ENCODE measurements at regions not wholly inside any gene's neighbourhood (a gene's known extent, or its start where the extent isn't known, plus 50 kb on each side); places are given as distances from the start of the nearest gene placed in this dataset.

- ATAC-seq (ENCODE audit: insufficient read depth, low FRiP score) (no peak), DNase-seq (no peak)
- no peak overlapping the region for H3K4me3 ChIP-seq
- no peaks in the 10 kb centered on the region for H3K36me3 ChIP-seq (ENCODE audit: control insufficient read depth in 4 of 4, insufficient read depth in 4 of 4, low read length in 4 of 4)
- H3K9ac ChIP-seq (ENCODE audit: insufficient read depth in 1 of 2, low read length in 2 of 2) = no peak overlapping the region
- no peaks in the 10 kb centered on the region for H3K9me3 ChIP-seq (ENCODE audit: control insufficient read depth in 4 of 4, insufficient read depth in 3 of 4, low read length in 3 of 4)
- WGBS, 2 donors = 80 to 85% methylated on average over 9 of the region's 9 CpGs
- no peaks in the 10 kb centered on the region for H3K27me3 ChIP-seq (ENCODE audit: control insufficient read depth in 3 of 3, insufficient read depth in 3 of 3, low read length in 2 of 3)
- no peak overlapping the region for H3K27ac ChIP-seq (ENCODE audit: low read depth in 1 of 2, low read length in 1 of 2)
- TF ChIP-seq CTCF (IDR thresholded peaks at IDR 0.05; ENCODE audit: control extremely low read depth, extremely low read depth) = no peak
- H3K4me1 ChIP-seq (ENCODE audit: control insufficient read depth in 5 of 5, insufficient read depth in 5 of 5, low read length in 5 of 5) = peaks cover 0 to 60% (median 23%) of the 10 kb centered on the region in 5 donors
These were observed 151.0 kb downstream of the VEGFA start for GRCh38 chr6:43921039-43921438.

GRCh38 chr6:43919774-43920173 is 149.8 kb downstream of the VEGFA start:
- Histone ChIP-seq H3K4me3 (no peak overlapping the region), H3K27me3 (ENCODE audit: control insufficient read depth in 3 of 3, insufficient read depth in 3 of 3, low read length in 2 of 3) (no peaks in the 10 kb centered on the region), H3K9me3 (ENCODE audit: control insufficient read depth in 4 of 4, insufficient read depth in 3 of 4, low read length in 3 of 4) (no peaks in the 10 kb centered on the region), H3K36me3 (ENCODE audit: control insufficient read depth in 4 of 4, insufficient read depth in 4 of 4, low read length in 4 of 4) (no peaks in the 10 kb centered on the region), H3K9ac (ENCODE audit: insufficient read depth in 1 of 2, low read length in 2 of 2) (no peak overlapping the region), H3K4me1 (ENCODE audit: control insufficient read depth in 5 of 5, insufficient read depth in 5 of 5, low read length in 5 of 5) (peaks cover 0 to 50% (median 19%) of the 10 kb centered on the region in 5 donors), H3K27ac (ENCODE audit: low read depth in 1 of 2, low read length in 1 of 2) (no peak overlapping the region)
- DNase-seq (no peak), ATAC-seq (ENCODE audit: insufficient read depth, low FRiP score) (no peak)
- no peak for TF ChIP-seq CTCF (IDR thresholded peaks at IDR 0.05; ENCODE audit: control extremely low read depth, extremely low read depth)
- 69 to 88% methylated on average over 2 of the region's 2 CpGs for WGBS, 2 donors

GRCh38 chr6:43917878-43918382 is 147.9 kb downstream of the VEGFA start:
- WGBS, 2 donors = 78 to 82% methylated on average over 6 of the region's 6 CpGs
- ATAC-seq (ENCODE audit: insufficient read depth, low FRiP score) = no peak
- no peaks in the 10 kb centered on the region for H3K9me3 ChIP-seq (ENCODE audit: control insufficient read depth in 4 of 4, insufficient read depth in 3 of 4, low read length in 3 of 4)
- no peaks in the 10 kb centered on the region for H3K36me3 ChIP-seq (ENCODE audit: control insufficient read depth in 4 of 4, insufficient read depth in 4 of 4, low read length in 4 of 4)
- H3K4me1 ChIP-seq (ENCODE audit: control insufficient read depth in 5 of 5, insufficient read depth in 5 of 5, low read length in 5 of 5) = peaks cover 0 to 56% (median 14%) of the 10 kb centered on the region in 5 donors
- DNase-seq = no peak
- no peak for TF ChIP-seq CTCF (IDR thresholded peaks at IDR 0.05; ENCODE audit: control extremely low read depth, extremely low read depth)
- no peak overlapping the region for H3K4me3 ChIP-seq
- no peak overlapping the region for H3K9ac ChIP-seq (ENCODE audit: insufficient read depth in 1 of 2, low read length in 2 of 2)
- no peak overlapping the region for H3K27ac ChIP-seq (ENCODE audit: low read depth in 1 of 2, low read length in 1 of 2)
- H3K27me3 ChIP-seq (ENCODE audit: control insufficient read depth in 3 of 3, insufficient read depth in 3 of 3, low read length in 2 of 3) = no peaks in the 10 kb centered on the region

All from lung (tissue), 11 donors.